GM21381 (cell line): ENCODE measurements at regions not wholly inside any gene's neighbourhood (a gene's known extent, or its start where the extent isn't known, plus 50 kb on each side); places are given as distances from the start of the nearest gene placed in this dataset.
"Not testable (repeated sequence)": the region's sequence is repeated elsewhere in the genome, so short reads cannot be mapped to it uniquely, and the experiment has no call there.

Source experiments
- ATAC-seq: cut with Tn5 transposase; IDR thresholded peaks from one replicate; pipeline ENCODE4 v1.9.1; 2021; ENCODE audit warnings: mild to moderate bottlenecking, moderate library complexity; ENCODE audit not compliant: unreplicated experiment

DNA sequence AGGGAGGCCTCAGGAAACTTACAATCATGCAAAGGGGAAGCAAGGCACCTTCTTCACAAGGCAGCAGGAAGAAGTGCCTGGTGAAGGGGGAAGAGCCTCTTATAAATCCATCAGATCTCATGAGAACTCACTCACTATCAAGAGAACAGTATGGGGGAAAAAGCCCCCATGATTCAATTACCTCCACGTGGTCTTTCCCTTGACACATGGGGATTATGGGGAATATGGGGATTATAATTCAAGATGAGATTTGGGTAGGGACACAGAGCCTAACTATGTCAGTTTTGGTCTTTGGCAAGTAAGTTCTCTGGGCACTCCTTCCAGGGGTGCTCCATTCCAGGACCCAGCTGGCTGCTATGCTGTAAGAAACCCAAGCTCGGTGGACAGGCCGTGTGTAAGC, 275.3 kb upstream of the TUT7 start:
- ATAC-seq: no peak

DNA sequence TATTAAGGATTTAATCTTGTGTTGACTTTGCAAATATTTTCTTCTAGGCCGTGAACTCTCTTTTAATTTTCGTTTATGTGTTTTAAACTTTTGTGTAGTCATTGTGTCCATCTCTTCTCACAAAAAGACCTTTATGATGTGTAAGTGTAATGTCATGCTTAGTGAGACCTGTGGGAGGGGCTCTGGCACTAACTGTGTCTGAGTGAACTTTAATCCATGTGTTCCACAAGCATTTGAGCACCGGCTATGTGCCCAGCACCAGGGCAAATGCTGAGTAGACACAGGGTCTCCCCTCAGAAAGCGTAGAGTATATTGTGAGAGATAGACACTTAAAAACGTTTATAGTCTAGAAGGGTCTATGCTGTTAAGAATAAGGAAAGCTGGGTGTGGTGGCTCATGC, 272.6 kb upstream of the TUT7 start:
- ATAC-seq: no peak

DNA sequence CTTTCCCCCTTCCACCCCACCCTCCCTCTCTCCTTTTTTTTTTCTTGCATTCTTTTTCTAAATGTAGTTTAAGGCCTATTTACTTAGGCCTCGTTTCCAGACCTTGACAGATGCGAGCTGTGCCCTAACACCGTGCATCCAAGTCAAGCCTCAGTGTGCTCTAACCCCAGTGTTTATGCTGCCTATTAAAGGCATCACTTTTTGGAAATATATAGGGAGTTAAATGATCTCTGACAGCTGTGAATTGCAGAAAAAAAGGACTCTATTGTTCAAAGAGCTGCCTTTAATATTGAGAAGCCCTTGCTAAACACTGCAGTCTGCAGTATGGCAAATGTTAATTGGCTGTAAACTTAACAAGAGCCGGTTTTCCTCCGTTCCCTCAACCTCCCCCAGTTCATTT, 270.4 kb upstream of the TUT7 start:
- no peak for ATAC-seq

DNA sequence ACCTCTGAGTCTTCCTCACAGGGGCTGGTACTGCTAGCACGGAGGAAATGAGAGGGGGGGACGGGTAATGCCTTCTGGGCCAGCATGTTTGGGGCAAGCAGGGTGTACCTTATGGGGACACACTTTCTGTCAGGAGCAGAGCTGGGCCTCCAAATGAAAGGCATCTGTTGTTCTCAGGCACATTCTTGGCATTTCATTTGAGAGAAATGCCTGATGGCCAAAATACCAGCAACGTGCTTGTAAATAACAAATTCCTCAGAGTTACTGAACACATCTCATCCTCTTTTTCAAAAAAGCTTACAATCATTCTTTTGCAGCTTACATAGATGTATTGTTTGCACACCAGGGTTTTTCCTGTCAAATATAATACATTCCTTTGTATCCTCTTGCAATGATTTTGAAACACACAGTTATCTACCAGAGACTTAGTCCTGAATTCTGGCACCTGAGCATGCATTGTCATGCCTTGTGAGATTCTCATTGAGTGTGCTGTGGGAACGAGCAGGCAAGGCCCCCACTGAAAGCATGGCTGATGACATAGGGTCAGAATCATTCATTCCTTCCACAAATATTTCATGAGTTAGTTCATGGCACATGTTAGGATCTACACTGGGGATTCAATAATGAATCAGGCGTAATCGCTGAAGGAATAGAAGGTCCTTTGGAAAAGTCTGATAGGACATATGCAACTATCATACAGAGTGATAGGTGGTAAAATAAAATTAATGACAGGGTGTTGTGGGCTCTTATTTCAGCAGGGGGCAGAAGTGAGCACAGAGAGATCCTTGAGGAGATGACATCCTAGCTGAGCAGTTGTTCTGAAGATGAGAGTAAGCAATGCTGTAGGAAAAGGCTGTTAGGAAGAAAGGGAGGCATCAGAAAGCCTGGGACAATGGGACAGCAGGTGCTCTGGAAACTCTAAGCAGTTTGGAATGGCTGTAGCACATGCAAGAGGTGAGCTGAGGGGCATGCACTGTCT, 260.9 kb upstream of the TUT7 start:
- ATAC-seq: no peak

DNA sequence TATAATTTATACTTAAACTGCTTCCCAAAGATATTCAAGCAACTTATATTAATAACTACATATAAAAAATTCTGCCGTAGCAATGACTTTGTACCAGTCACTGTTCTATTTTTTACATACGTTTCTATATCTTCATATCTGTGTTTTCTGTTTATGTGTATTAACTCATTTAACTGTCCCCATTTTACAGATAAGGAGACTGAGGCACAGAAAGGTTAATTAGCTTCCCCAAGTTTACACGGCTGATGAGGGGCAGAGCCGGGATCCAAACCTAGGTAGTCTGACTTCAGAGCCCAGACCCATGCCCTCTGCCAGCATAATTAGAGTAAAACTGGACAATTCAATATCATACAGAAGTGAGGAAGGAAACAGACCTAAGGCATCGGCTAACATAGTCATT, 259.7 kb upstream of the TUT7 start:
- no peak for ATAC-seq

DNA sequence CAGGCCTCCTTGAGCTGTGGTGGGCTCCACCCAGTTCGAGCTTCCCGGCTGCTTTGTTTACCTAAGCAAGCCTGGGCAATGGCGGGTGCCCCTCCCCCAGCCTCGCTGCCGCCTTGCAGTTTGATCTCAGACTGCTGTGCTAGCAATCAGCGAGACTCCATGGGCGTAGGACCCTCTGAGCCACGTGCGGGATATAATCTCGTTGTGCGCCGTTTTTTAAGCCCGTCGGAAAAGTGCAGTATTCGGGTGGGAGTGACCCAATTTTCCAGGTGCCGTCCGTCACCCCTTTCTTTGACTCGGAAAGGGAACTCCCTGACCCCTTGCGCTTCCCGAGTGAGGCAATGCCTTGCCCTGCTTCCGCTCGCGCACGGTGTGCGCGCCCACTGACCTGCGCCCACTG, 257.3 kb upstream of the TUT7 start:
- ATAC-seq: not testable (repeated sequence)

DNA sequence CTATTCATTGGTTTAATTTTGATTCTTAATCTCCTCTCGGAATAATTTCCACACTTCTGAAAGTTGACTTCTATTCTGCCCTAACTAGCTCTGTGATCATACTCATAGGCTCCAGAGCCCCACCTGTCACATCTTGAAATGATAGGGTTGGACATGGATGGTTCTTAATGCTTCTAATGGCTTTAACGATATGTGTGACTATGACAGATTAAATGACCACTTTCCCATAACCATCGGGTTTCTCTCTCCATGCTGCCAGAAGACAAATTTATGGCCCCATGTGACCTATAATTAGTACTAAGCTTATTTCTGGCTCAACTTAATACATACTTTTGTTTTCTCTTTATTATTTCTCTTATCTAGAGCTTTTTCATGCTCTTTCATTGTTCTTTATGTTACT, 251.1 kb upstream of the TUT7 start:
- ATAC-seq: no peak

DNA sequence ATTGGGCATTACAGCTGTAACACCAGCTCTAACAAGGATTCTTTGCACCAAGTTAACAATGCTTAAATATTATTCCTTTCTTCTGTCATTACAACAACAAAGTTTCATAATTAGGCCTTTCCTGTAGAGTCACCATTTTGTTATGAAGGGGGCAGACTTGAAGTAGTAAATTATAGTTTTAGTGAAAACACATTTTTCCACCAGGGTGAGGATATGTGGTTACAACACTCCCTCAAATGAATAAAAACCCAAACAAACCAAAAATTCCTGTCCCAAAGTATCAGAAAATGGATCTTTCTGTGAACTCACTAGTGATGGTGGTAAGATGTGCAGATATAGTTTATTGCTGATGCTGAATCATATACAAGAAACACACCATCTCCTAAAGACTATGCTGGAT, 250.5 kb upstream of the TUT7 start:
- no peak for ATAC-seq

DNA sequence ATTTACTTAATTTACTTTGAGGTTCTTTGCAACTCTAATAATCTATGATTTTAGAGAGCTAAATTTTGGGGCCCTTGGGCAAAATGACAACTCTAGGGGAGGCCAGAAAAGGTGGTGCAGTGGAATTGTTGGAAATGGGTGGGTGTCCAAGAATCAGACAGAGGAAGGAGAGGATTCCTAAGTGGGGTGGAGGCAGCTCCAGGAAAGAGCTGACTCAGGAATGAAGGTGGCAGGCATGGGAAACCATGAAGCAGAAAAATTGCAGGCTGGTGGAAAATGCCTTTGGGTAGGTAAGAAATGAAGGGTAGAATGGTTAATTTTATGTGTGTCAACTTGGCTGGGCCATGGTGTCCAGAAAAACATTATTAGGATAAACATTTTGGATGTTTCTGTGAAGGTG, 248.5 kb upstream of the TUT7 start:
- no peak for ATAC-seq

DNA sequence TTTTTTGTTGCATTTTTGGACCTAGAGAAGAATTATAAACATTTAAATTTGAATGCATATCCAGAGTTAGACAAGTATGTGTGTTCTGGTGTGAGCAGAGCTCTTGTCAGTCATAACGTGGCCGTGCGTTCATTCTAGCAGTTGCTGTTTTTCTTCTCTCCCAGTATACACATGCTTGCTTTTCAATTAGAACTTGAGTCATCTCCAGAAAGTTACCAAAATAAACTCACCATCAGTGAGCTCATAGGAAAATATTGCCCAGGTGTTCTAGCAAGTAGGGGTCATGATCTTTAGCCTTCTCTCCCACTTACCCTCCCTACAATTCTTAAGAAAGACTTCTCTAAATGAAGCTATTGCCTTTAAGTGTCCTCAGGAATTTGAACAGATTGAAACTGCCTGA, 247.5 kb upstream of the TUT7 start:
- ATAC-seq: no peak

DNA sequence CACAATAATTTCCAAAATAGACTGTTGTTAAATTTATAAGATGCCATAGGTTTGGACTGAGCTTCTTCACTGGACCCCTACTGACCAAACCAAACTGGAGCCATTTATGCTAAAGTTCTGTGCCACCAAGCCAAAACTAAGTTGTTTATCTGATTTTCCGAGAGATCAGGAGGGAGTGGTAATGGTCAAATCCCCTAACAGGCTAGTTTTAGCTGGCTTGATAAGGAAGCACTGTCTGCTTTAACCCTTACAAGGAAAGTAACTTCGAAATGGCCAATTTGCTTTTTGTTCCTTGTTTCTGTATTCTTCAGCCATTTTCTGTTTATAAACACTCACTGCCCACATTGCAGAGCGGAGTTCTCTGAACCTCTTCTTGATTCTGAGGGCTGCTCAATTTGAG, 246.8 kb upstream of the TUT7 start:
- no peak for ATAC-seq

DNA sequence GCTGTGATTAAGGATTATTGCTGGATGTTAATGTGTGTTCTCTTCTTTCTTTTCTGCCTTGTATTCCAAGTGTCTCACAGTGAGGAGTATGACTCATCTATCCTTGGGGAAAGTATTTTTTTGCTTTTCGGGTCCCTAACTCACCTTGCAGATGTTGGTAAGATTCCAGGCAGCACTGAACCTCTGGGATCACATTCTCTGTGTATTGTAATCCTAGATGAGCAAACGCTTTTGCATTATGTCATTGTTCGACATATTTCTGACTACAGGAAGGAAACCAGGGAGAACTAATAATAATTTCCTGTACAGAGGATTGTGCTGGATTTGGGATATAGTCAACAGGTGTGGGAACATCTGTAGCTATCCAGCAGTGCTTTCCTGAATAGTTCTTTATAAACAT, 246.1 kb upstream of the TUT7 start:
- ATAC-seq: no peak

DNA sequence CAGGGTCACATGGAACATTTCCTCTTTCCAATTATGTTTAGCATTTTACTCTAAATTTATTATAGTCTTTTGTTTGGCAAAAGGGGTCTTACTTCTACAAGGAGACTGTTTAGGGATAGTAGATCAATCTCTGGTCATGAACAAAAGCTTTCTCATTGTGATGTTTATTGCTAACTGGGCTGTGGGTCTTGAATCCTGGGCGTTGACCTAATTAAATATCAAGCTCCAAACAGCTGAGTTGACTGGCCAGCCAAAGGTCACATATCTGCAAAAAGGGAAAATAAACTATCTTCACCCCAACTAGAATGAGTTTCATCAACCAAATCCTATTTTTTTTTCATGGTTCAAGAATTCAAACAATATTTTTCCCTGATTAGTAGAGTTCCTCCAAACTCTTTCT, 245.4 kb upstream of the TUT7 start:
- ATAC-seq: no peak

DNA sequence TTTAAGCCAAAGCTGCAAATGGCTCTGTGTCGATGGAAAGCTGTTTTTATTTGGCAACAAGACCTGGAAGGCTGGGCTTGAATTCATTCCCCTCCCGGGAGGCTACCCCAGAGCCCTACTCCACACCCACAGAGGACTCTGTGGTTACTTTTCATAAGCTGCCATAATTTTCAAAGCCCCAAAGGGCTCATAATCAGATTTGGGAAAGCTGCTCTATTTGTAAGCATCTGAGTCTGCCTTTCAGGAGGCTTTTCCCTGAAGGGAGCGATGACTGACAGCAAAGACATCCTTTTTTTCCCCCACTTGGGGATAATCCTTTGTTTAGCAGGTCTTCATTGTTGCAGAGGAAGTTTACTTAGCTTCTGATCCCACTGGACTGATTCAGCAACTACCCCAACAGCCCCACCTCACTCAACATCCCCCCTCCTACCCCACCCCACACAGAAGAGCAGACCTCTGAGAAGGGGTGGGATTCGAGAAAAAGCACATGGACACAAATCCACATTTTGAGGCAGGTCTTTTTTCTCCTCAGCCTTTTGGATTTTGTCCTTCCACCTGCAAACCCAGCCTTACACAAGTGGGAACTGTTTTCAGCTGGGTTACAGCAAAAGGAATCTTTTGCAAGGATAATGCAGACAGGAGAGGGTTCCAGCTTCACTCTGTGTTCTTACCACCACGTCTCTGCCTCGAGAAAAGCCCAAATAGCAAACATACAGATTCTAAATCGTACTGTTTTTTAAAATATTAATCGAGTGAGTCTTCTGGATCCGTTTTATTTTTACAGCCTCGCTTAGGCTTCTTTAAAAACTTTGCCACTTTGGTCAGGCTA, 244.4 kb upstream of the TUT7 start:
- no peak for ATAC-seq

DNA sequence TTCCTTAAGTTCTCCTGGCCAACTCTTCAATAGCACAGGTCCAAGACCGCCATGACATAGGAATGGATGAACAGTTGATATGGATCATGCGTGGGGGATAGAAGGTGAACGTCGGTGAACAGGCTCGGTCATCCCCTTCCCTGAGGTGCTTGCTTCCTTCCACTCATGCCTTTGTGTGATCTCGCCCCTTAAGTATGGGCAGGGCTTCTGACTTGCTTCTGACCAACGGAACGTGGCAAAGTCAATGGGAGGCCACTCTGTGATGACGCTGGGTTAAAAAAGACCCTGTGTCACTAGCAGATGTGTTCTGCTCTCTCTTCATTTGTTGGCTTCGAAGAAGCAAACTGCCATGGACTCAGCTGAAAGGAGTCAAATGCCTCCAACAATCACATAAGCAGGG, 240.5 kb upstream of the TUT7 start:
- no peak for ATAC-seq

DNA sequence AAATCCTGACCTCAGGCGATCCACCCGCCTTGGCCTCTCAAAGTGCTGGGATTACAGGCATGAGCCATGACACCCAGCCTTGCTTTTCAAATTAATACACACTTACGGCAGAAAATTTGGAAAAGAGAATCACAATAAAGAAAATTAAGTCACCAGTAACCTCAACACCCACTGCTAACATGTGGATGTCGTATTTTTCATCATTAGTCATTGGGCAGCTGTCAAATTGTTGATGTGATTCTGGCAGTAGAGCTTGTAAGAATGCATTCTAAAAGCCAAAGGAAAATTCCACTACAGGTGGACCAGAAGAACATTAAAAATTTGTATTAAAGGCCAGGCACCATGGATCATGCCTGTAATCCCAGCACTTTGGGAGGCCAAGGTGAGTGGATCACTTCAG, 237.3 kb upstream of the TUT7 start:
- ATAC-seq: no peak

DNA sequence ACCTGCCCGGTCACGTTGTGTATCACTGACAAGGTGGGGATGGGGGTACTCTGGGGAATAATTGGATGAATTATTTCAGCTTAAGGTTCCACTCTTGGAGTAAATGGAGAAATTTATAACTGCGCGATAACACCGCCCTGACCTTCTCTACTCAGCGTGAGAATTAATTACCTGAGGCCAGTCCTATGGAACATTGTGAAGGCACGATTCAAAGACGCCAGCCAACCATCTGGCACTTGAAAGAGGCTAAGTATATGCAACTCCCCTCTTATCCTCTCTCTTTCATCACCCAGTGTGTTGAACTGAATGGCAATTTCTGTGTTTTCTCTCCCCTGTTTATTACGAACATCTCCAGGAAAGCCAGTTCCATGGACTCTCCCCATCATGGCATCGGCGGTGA, 235.5 kb upstream of the TUT7 start:
- no peak for ATAC-seq

DNA sequence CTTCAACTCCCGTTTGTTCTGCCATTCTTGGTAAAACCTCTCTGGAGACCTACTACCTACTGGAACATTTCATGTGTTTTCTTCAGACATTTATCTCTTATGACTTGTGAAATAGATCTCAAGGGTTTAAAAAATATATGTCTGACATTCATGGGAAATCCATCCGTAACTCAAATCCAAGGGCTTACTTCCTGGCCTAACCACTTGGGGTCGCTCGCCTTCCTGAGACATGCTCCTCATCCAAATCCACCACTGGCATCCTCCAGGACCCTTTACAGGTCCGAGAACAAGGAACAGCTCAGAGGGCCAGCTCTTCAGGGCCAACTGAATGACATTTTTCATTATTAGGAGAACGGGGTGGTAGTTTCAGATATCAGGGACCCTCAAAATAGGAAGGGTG, 235.1 kb upstream of the TUT7 start:
- no peak for ATAC-seq

DNA sequence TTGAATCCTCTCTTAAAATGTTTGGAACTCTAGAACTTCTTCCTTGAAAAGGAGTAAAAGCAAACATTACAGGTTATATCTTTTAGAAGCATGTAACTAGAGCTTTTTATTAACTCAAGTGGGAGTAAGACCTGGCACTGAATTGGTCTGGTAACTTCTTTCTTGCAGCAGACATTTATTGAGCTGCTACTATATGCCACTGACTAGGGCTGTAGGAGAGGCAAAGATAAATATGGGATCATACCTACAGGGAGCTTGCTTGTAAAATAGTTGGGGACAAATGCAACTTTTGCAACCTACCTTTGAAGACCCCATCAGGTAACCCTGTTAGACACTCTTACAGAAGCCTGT, 231.9 kb upstream of the TUT7 start:
- ATAC-seq: peak; percentile 26

DNA sequence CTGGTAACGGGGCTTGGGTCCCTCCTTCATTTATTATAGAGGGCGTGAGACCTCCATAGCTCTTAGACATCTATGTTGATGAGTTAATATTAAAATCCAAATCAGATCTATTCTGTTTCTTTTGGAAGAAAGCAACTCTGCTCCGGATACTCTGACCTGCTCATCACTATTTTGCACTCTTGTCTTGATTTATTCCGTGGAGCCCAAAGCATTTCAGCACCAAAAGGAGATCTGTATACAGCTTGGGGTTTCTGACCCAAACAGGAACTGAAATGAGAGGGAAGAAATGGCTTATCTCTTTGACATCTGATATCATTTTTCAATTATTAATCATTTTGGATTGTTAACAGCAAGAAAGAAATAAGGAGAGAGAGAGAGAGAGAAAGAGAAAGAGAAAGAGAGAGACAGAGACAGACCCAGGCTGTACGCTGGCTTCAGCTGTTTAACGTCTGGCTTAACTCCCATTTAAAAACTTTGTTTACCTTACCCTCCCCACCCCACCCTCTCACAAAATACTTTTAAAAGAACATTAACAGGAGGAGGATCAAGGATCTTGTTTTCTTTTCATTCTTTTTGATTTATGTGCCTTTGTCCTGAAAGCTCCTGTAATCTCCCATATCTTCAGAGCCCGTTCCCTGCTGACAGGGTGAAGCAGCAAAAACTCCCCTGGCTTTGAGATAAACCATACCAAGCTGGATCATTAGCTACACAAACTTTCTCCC, 231.4 kb upstream of the TUT7 start:
- ATAC-seq: peak; percentile 52

DNA sequence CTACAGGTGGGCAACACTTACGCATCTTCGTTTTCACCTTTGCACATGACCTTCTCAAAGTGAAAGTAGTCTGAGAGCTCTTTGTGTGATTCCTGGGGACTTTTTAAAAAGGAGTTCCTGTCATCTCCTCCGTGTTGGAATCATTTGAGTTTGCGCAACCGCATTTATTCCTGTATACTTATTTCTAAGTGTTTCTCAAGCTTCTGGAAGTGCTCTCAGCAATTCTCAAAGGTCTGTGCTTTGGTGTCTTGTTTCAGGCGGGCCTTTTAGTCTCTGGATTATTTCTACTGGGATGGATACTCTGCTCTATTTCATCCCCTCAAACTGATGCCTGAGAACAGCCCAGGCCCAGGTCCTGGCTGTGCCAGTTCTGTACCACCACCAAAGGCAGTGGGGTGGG, 226.5 kb upstream of the TUT7 start:
- no peak for ATAC-seq

DNA sequence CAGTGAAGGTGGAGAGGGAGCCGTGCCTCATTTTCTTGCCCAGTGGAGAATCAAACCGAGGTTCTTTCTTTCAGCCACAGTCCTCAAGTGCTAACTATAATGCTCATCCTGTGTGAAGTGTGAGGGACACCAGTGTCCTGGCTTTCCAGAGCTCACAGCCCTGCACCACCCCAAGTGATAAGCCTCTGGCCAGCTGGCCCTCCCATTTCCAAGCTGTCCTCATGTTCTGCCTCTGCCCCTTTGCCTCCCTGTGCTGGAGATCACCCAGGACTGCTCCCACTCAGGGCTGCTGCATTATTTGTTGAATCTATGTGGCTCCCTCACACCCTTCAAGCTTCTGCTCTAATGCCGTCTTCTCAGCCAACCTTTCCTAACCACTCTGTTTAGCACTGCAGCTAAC, 224.5 kb upstream of the TUT7 start:
- no peak for ATAC-seq
